DOHH2 (cell line): ENCODE measurements at regions not wholly inside any gene's neighbourhood (a gene's known extent, or its start where the extent isn't known, plus 50 kb on each side); places are given as distances from the start of the nearest gene placed in this dataset.

Experiments used
- H3F3A ChIP-seq: fragments of 200-600 bp; sonication (generic), shearing (Covaris generic); 2 replicates; pipeline ENCODE4 v1.6.0; 2016; ENCODE audit warnings: antibody characterized with exemption, mild to moderate bottlenecking; ENCODE audit not compliant: control insufficient read depth, insufficient read depth
- H3K27ac ChIP-seq: fragments of 200-600 bp; sonication (generic); 2 replicates; pipeline ENCODE4 v1.5.1; 2014; ENCODE audit warnings: low read depth, mild to moderate bottlenecking, low read length, moderate library complexity
- H3K27me3 ChIP-seq: fragments of 200-600 bp; sonication (generic); 2 replicates; pipeline ENCODE4 v1.6.1; 2014; ENCODE audit warnings: mild to moderate bottlenecking, low read length, mixed read lengths; ENCODE audit not compliant: control insufficient read depth
- H3K36me3 ChIP-seq: fragments of 200-600 bp; sonication (generic); 2 replicates; pipeline ENCODE4 v1.6.1; 2014; ENCODE audit warnings: mild to moderate bottlenecking, low read length, moderate library complexity, mixed read lengths; ENCODE audit not compliant: control insufficient read depth
- H3K4me1 ChIP-seq: fragments of 200-600 bp; sonication (generic); 2 replicates; pipeline ENCODE4 v1.6.1; 2014; ENCODE audit warnings: mild to moderate bottlenecking, low read length, mixed read lengths; ENCODE audit not compliant: control insufficient read depth
- H3K4me2 ChIP-seq: fragments of 200-600 bp; sonication (generic); 2 replicates; pipeline ENCODE4 v1.6.0; 2014; ENCODE audit warnings: mild to moderate bottlenecking, low read length, moderate library complexity
- H3K4me3 ChIP-seq: fragments of 200-600 bp; sonication (generic); 2 replicates; pipeline ENCODE4 v1.5.1; 2014; ENCODE audit warnings: mild to moderate bottlenecking, low read length, mixed read lengths
- H3K79me2 ChIP-seq: fragments of 200-600 bp; sonication (generic); 2 replicates; pipeline ENCODE4 v1.6.1; 2014; ENCODE audit warnings: mild to moderate bottlenecking, low read length, mixed read lengths; ENCODE audit not compliant: control insufficient read depth
- H3K9me2 ChIP-seq: fragments of 200-600 bp; sonication (generic); replicated peaks from 2 replicates; pipeline ENCODE4 v1.6.1; 2014; ENCODE audit warnings: mild to moderate bottlenecking, low read length, mixed read lengths; ENCODE audit not compliant: control insufficient read depth
- H3K9me3 ChIP-seq: fragments of 200-600 bp; sonication (generic); 2 replicates; pipeline ENCODE4 v1.6.1; 2014; ENCODE audit warnings: antibody characterized with exemption, low read length, mixed read lengths; ENCODE audit not compliant: control insufficient read depth, insufficient read depth
- H4K20me1 ChIP-seq: fragments of 200-600 bp; sonication (generic); 2 replicates; pipeline ENCODE4 v1.6.0; 2014; ENCODE audit warnings: low read depth, mild to moderate bottlenecking, antibody characterized with exemption, low read length, moderate library complexity; ENCODE audit not compliant: control insufficient read depth, insufficient read depth
- EZH2phosphoT487 ChIP-seq: fragments of 200-600 bp; sonication (generic); IDR thresholded peaks from 2 replicates; pipeline ENCODE4 v1.6.1; 2017; ENCODE audit warnings: borderline replicate concordance, mild to moderate bottlenecking, antibody characterized with exemption, low read length, moderate library complexity, mixed read lengths
- TF ChIP-seq, protein P1 (sequence below): fragments of 200-600 bp; sonication (generic); IDR thresholded peaks from one replicate; pipeline ENCODE4 v1.5.1; 2014; ENCODE audit warnings: antibody characterized with exemption, mild to moderate bottlenecking, low read depth, low read length; ENCODE audit not compliant: poor library complexity, severe bottlenecking

DNA sequence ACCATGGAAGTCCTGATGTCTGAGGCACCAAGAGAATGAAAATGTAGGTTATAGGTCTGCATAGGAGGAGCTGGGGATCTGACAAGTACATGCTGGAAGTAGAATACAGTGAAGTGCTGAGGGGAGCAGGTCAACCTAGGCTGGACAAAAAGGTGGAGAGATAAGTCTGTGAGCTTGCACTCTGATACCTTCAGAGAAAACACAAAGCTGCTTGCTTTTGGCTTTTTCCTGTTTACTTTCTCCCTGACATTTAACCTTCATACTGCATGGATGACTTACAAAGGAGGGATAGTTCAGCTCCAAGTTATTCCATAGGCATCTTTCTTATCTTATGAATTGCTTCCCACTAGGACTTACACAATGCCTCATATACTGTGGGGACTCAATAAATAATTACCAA, 256.7 kb upstream of the NREP start:
- Histone ChIP-seq H3K4me2 (no peak overlapping the region), H3K9me2 (no peaks in the 10 kb centered on the region), H3K27me3 (no peaks in the 10 kb centered on the region), H3K36me3 (no peaks in the 10 kb centered on the region), H3K4me1 (no peaks in the 10 kb centered on the region), H3K27ac (no peak overlapping the region), H3K9me3 (no peaks in the 10 kb centered on the region), H3K79me2 (no peaks in the 10 kb centered on the region), H3K4me3 (no peak overlapping the region), H4K20me1 (no peaks in the 10 kb centered on the region), H3F3A (no peaks in the 10 kb centered on the region)
- TF ChIP-seq EZH2phosphoT487, result no peak
- TF ChIP-seq, protein P1, sequence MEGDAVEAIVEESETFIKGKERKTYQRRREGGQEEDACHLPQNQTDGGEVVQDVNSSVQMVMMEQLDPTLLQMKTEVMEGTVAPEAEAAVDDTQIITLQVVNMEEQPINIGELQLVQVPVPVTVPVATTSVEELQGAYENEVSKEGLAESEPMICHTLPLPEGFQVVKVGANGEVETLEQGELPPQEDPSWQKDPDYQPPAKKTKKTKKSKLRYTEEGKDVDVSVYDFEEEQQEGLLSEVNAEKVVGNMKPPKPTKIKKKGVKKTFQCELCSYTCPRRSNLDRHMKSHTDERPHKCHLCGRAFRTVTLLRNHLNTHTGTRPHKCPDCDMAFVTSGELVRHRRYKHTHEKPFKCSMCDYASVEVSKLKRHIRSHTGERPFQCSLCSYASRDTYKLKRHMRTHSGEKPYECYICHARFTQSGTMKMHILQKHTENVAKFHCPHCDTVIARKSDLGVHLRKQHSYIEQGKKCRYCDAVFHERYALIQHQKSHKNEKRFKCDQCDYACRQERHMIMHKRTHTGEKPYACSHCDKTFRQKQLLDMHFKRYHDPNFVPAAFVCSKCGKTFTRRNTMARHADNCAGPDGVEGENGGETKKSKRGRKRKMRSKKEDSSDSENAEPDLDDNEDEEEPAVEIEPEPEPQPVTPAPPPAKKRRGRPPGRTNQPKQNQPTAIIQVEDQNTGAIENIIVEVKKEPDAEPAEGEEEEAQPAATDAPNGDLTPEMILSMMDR, result no peak

DNA sequence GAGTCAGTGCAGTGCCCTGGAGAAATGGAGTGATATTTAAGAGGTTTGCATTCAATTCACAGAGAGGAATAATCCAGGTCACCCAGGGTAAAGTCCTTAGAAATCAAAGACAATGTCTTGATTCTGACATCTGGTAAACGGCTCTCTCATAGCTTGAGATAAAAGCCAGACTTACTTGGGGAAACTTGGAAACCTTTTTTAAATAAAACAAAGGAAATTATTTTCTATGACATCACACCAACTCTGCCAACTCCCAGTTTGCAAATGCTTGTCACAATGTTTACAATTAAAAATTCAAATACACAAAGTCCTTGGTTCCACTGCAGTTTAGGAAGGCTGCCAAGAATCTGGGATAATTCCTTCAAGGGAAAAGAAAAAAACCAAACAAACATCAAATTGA, 255.1 kb upstream of the NREP start:
- H3K79me2 ChIP-seq, result no peaks in the 10 kb centered on the region
- no peaks in the 10 kb centered on the region for H3K27me3 ChIP-seq
- H3F3A ChIP-seq, result no peaks in the 10 kb centered on the region
- no peaks in the 10 kb centered on the region for H3K36me3 ChIP-seq
- H3K4me3 ChIP-seq, result no peak overlapping the region
- H3K4me2 ChIP-seq, result no peak overlapping the region
- H3K27ac ChIP-seq, result no peak overlapping the region
- H3K9me2 ChIP-seq, result no peaks in the 10 kb centered on the region
- no peaks in the 10 kb centered on the region for H3K9me3 ChIP-seq
- H4K20me1 ChIP-seq, result no peaks in the 10 kb centered on the region
- TF ChIP-seq, protein P1, result no peak
- TF ChIP-seq EZH2phosphoT487, result no peak
- H3K4me1 ChIP-seq, result no peaks in the 10 kb centered on the region

DNA sequence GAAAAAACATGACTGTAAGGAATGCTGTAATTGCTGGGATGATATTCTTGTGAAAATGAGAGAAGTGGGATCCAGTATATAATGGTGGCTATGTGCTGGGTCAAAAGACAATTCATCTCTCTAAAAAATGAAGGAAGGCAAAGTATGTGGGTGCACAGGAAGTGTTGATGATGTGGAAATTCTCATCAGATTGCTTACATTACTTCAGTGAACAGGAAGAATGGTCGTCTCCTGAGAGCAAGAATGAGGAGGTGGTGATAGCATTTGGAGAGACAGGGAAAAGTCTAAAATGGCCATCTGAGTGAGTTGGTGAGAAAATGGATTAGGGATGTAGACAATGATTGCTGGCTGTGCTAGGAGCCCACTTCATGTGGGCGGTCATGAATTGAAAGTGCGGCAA, 253.5 kb upstream of the NREP start:
- no peaks in the 10 kb centered on the region for H3K4me1 ChIP-seq
- no peak for TF ChIP-seq EZH2phosphoT487
- TF ChIP-seq, protein P1, result no peak
- no peaks in the 10 kb centered on the region for H3K9me3 ChIP-seq
- H3K79me2 ChIP-seq, result no peaks in the 10 kb centered on the region
- H4K20me1 ChIP-seq, result no peaks in the 10 kb centered on the region
- no peak overlapping the region for H3K4me3 ChIP-seq
- no peaks in the 10 kb centered on the region for H3K36me3 ChIP-seq
- H3K4me2 ChIP-seq, result no peak overlapping the region
- no peak overlapping the region for H3K27ac ChIP-seq
- no peaks in the 10 kb centered on the region for H3K9me2 ChIP-seq
- no peaks in the 10 kb centered on the region for H3F3A ChIP-seq
- H3K27me3 ChIP-seq, result no peaks in the 10 kb centered on the region

DNA sequence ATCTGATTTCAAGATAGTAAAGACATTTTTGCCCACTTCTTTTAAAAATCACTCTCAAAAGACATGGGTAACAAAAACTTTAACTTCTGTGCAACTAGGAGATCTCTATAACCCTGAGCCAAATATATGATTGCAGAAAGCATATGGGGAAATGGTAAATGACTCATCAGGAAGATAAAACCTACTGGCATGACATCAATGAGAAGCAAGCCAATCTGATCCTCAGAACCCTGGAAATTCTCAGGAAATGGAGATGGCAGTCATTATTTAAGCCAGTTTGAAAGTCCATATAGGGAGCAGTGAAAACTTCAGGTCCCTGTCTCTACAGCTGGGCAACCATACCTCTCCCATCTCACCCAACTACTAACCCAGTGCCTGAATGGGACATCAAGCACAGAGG, 249.7 kb upstream of the NREP start:
- H4K20me1 ChIP-seq, result no peaks in the 10 kb centered on the region
- no peak overlapping the region for H3K27ac ChIP-seq
- no peaks in the 10 kb centered on the region for H3K9me3 ChIP-seq
- no peak overlapping the region for H3K4me3 ChIP-seq
- no peak overlapping the region for H3K4me2 ChIP-seq
- H3K4me1 ChIP-seq, result no peaks in the 10 kb centered on the region
- no peaks in the 10 kb centered on the region for H3K9me2 ChIP-seq
- no peaks in the 10 kb centered on the region for H3F3A ChIP-seq
- no peaks in the 10 kb centered on the region for H3K36me3 ChIP-seq
- H3K27me3 ChIP-seq, result no peaks in the 10 kb centered on the region
- H3K79me2 ChIP-seq, result no peaks in the 10 kb centered on the region
- TF ChIP-seq, protein P1, result no peak
- no peak for TF ChIP-seq EZH2phosphoT487
